Activated T-cell treated with anti-CD3 and anti-CD28 coated beads, Interleukin-2, amount 50 U/mL, for 24 hours (primary cell): ENCODE measurements at regions not wholly inside any gene's neighbourhood (a gene's known extent, or its start where the extent isn't known, plus 50 kb on each side); places are given as distances from the start of the nearest gene placed in this dataset.
"Not testable (repeated sequence)": the region's sequence is repeated elsewhere in the genome, so short reads cannot be mapped to it uniquely, and the experiment has no call there.

Experiments used
- DNase-seq: peaks from one replicate; pipeline ENCODE4 v3.0.0-alpha.2; 2020
- H3K27ac Mint-ChIP-seq: 2 replicates; pipeline ENCODE4 v1.8.0; 2020; ENCODE audit warnings: mild to moderate bottlenecking, mixed read lengths
- H3K27me3 Mint-ChIP-seq: 2 replicates; pipeline ENCODE4 v1.8.0; 2020; ENCODE audit warnings: mixed read lengths
- H3K36me3 Mint-ChIP-seq: 2 replicates; pipeline ENCODE4 v1.8.0; 2020; ENCODE audit warnings: low read depth, mixed read lengths
- H3K4me1 Mint-ChIP-seq: 2 replicates; pipeline ENCODE4 v1.8.0; 2020; ENCODE audit warnings: low read depth, mixed read lengths
- H3K4me3 Mint-ChIP-seq: 2 replicates; pipeline ENCODE4 v1.8.0; 2020; ENCODE audit warnings: mild to moderate bottlenecking, moderate library complexity, mixed read lengths
- H3K9me3 Mint-ChIP-seq: 2 replicates; pipeline ENCODE4 v1.8.0; 2020; ENCODE audit warnings: mixed read lengths

DNA sequence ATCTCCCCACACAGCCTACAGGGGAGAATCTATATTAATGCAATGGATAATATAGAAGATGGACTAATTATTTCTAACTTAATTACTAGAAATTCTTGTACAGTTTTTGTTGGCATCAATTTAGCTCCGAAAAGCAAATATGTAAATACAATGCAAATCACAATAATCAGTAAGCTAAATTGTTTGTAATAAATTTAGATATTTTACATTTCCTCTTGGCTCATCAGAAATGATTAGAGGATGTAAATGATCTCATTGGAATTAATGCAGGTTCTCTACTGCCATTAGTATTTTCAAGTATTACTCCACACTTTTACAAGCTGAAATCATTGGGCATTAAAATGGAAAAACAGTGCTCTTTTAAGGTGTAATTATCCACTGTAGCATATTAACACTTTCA, 741.8 kb upstream of the MIR17HG start:
- no peak for DNase-seq
- Mint-ChIP-seq H3K4me1 (no peaks in the 10 kb centered on the region), H3K4me3 (no peak overlapping the region), H3K27ac (no peak overlapping the region), H3K27me3 (no peaks in the 10 kb centered on the region), H3K9me3 (peaks cover 4% of the 10 kb centered on the region), H3K36me3 (no peaks in the 10 kb centered on the region)

DNA sequence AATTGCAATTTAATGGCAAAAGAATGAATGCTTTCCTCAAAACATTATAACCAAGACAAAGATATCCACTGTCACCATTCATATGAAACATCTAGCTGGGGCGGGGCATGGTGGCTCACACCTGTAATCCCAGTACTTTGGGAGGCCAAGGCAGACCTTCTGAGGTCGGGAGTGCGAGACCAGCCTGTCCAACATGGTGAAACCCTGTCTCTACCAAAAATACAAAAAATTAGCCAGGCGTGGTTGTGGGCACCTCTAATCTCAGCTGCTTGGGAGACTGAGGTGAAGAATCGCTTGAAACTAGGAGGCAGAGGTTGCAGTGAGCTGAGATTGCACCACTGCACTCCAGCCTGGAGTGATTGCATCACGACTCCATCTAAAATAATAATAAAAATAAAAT, 740.6 kb upstream of the MIR17HG start:
- H3K4me1 Mint-ChIP-seq, H3K36me3 Mint-ChIP-seq, H3K4me3 Mint-ChIP-seq, DNase-seq, H3K27me3 Mint-ChIP-seq, H3K27ac Mint-ChIP-seq, H3K9me3 Mint-ChIP-seq: not testable (repeated sequence)

DNA sequence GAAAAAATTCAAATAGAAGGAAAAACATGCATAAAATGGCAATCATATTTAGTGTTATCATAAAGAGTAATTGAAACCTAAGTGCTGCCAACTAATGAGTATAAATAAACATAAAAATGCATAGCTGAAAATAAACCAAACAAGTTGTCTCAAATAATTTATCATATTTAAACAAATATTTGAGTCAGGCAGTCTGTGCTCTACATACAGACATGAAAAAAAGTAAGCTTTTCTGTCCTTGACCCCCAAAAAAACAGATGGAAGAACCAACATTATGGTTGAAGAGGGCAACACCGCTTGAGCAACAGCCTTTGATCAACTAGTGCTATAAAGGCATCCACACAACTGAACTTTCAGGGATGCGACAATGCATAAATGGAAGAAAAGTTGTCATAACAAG, 735.1 kb upstream of the MIR17HG start:
- no peaks in the 10 kb centered on the region for H3K27me3 Mint-ChIP-seq
- no peak for DNase-seq
- H3K9me3 Mint-ChIP-seq, result no peaks in the 10 kb centered on the region
- H3K4me1 Mint-ChIP-seq, result no peaks in the 10 kb centered on the region
- H3K27ac Mint-ChIP-seq, result no peak overlapping the region
- no peak overlapping the region for H3K4me3 Mint-ChIP-seq
- H3K36me3 Mint-ChIP-seq, result no peaks in the 10 kb centered on the region

DNA sequence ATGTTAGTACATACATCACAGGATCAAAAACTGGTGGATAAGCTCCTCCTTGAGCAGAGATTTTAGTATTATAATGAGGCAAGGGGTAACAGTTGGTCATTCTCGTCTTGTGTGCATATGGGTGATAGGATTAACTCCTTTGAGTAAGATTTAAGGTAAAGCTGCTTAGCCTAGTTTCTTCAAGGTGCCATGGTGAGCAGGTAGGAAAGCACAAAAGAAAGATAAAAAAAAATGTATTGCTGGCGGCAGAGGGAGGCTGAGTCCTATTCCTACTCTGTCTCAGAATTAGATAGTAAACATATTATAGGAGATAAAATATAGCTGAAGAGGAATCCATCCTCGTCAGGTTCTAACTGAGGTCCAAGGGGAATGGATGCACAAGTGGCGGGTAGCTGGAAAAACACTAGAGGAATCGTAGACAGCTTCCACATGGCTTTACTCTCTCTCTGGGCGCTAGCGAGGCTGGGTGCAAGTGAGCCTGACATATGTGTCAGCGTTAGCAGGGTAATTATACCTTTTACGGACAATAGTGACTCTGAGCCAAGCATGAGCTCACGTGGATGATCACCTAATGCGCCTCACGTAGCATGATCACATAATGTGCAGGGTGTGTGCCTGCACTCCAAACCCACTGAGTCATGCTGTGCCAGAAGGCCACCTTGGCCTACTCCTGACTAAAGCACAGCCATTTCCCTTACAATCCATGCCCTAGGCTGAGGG, 734.3 kb upstream of the MIR17HG start:
- H3K27me3 Mint-ChIP-seq, result no peaks in the 10 kb centered on the region
- H3K36me3 Mint-ChIP-seq, result no peaks in the 10 kb centered on the region
- no peaks in the 10 kb centered on the region for H3K4me1 Mint-ChIP-seq
- no peak overlapping the region for H3K4me3 Mint-ChIP-seq
- no peaks in the 10 kb centered on the region for H3K9me3 Mint-ChIP-seq
- no peak for DNase-seq
- no peak overlapping the region for H3K27ac Mint-ChIP-seq

DNA sequence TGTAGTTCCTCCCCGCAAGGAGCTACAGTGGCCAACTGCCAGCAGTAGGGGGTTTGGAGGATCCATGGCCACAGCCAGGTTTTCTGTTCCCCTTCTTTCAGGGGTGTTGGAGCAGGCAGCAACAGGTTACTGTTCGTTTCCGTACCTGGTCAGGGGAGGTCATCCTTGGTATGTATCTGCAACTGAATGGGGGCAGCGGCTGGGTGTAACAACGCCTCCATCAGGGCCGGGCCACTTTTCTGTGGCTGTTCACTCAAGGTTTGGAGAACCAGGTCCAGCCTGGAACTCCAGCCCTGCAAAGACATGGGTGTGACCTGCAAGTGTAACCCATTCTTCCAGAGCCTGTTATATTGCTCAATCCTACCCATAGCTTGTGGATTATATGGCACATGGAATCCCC, 732.3 kb upstream of the MIR17HG start:
- no peaks in the 10 kb centered on the region for H3K27me3 Mint-ChIP-seq
- no peak overlapping the region for H3K4me3 Mint-ChIP-seq
- H3K27ac Mint-ChIP-seq, result no peak overlapping the region
- H3K36me3 Mint-ChIP-seq, result no peaks in the 10 kb centered on the region
- H3K9me3 Mint-ChIP-seq, result no peaks in the 10 kb centered on the region
- no peaks in the 10 kb centered on the region for H3K4me1 Mint-ChIP-seq
- no peak for DNase-seq

DNA sequence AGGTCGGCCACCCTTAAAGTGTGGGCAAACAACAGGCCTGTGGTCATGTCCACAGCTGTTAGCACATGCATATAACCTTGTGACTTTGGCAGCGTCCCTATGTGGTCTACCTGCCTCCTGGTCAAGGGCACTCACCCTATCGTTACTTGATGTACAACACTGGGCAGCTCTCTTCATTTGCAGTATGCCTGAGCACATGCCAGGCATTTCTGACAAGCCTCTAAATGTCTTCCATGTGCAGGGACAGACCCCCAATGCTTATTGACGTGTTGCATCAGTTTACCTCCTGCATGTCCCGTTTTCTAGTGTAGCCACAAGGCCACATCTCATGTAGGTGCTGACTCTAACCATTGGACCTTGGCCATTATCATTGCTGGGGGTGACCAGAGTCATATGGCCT, 731.7 kb upstream of the MIR17HG start:
- Mint-ChIP-seq H3K27me3 (no peaks in the 10 kb centered on the region), H3K4me1 (no peaks in the 10 kb centered on the region), H3K4me3 (no peak overlapping the region), H3K9me3 (no peaks in the 10 kb centered on the region), H3K27ac (no peak overlapping the region), H3K36me3 (no peaks in the 10 kb centered on the region)
- no peak for DNase-seq

DNA sequence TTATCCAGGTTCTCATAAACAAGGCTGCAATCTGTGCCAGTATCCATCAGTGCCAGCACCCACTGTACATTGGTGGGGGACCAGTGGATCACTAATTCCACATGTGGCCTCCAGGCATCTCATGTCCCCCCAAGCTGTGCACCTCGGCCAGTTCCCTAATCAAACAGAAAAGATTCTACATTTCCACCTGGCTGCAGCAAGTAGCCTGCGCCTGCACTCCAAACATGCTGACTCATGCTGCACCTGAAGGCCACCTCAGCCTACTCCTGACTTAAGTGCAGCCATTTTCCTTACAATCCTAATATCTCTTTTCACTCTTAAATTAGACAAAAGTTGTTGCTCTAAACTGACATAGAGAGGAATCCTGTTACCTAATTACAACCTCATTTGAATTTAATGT, 729.4 kb upstream of the MIR17HG start:
- DNase-seq, result no peak
- Mint-ChIP-seq H3K4me3 (no peak overlapping the region), H3K4me1 (no peaks in the 10 kb centered on the region), H3K27ac (no peak overlapping the region), H3K27me3 (no peaks in the 10 kb centered on the region), H3K9me3 (no peaks in the 10 kb centered on the region), H3K36me3 (no peaks in the 10 kb centered on the region)

DNA sequence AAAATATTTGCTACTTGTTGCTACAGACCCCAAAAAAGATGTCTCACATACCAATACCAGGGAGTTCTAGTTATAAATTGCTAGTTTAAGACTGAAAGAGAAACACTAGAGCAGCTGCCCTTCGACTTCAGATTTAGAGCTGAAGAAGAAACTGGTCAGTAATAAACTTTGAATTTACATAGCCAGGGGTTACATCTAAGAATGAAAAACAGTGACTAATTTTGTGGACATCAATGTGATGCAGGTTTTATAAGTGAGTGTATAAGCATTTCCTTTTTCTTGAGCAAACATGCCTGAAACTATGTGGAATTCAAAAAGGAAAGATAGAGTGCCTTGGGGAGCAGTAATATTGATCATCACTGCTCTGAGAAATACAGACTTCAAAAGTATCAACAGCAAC, 724.9 kb upstream of the MIR17HG start:
- H3K27me3 Mint-ChIP-seq, result no peaks in the 10 kb centered on the region
- no peak overlapping the region for H3K4me3 Mint-ChIP-seq
- no peaks in the 10 kb centered on the region for H3K36me3 Mint-ChIP-seq
- no peak overlapping the region for H3K27ac Mint-ChIP-seq
- peaks cover 4% of the 10 kb centered on the region for H3K9me3 Mint-ChIP-seq
- no peak for DNase-seq
- no peaks in the 10 kb centered on the region for H3K4me1 Mint-ChIP-seq

DNA sequence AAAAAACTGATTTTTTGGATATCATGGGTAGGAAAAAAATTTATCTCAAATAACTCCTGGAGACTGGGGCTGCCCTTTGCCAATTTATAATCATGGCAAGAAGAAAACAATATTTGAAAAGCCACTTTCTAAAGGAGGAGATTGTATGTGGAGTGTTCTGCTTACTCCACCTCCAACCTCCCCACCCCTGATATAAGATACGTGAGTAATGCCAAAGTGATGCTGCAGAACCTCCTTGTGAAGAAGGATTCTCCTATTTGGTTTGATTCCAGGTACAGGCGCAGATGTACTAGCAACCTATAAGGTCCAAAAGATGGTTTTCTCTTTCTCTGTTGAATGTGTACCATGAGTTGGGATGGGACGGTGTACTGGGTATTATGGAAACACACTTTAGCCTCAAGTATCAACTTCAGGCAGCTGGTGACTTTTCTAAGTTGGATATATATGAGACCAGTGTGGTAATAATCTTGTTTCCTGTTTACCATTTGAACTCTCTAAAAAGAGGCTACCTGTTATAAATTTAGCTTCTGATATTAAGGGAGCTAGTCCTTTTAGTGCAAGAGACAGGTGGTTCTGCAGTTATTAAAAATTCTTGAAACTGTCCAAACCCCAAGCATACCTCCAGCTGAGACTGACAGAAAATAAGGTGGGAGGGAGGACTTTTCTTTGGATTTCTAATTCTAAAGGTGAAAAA, 724.0 kb upstream of the MIR17HG start:
- H3K4me3 Mint-ChIP-seq, result no peak overlapping the region
- no peaks in the 10 kb centered on the region for H3K27me3 Mint-ChIP-seq
- H3K27ac Mint-ChIP-seq, result no peak overlapping the region
- peaks cover 4% of the 10 kb centered on the region for H3K9me3 Mint-ChIP-seq
- H3K4me1 Mint-ChIP-seq, result no peaks in the 10 kb centered on the region
- H3K36me3 Mint-ChIP-seq, result no peaks in the 10 kb centered on the region
- DNase-seq, result no peak

DNA sequence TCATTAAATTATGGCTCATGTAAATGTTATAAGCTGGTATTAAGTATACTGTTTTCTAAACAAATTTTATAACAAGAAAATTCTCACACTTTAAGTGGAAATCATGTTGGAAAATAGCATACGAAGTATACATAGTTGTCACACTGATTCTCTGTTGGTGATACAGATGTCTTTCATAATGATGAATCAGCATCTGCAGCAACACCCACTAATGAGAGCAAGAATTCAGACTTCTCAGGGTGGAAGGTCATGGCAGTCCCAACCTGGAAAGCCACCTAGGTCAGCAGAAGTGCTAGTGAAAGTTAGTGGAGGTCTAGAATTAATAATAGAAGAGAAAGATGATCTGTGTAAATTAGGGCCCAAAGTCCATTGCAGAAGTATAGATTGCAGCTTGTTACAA, 719.7 kb upstream of the MIR17HG start:
- Mint-ChIP-seq H3K27ac (no peak overlapping the region), H3K9me3 (peaks cover 4% of the 10 kb centered on the region), H3K36me3 (no peaks in the 10 kb centered on the region), H3K4me1 (no peaks in the 10 kb centered on the region), H3K27me3 (no peaks in the 10 kb centered on the region), H3K4me3 (no peak overlapping the region)
- no peak for DNase-seq

DNA sequence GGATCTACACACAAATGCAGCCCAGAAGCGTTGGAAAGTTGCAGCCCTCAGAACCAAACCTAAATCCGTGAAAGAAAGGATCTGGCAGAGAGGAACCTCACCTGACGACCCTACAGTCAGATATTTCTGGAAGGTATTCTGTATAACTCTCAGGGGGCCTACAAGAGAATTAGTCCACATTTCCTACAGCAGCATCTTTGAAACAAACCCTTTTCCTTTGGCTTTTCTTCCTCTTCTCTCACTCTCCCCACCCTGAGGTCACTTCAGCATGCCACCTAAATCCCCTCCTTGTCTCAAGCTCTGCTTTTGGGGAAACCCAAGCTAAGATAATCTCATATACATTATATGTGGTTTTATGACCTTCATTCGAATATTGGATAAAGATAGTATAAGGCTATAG, 719.0 kb upstream of the MIR17HG start:
- no peak for DNase-seq
- Mint-ChIP-seq H3K36me3 (no peaks in the 10 kb centered on the region), H3K9me3 (peaks cover 4% of the 10 kb centered on the region), H3K27ac (no peak overlapping the region), H3K4me1 (no peaks in the 10 kb centered on the region), H3K27me3 (no peaks in the 10 kb centered on the region), H3K4me3 (no peak overlapping the region)

DNA sequence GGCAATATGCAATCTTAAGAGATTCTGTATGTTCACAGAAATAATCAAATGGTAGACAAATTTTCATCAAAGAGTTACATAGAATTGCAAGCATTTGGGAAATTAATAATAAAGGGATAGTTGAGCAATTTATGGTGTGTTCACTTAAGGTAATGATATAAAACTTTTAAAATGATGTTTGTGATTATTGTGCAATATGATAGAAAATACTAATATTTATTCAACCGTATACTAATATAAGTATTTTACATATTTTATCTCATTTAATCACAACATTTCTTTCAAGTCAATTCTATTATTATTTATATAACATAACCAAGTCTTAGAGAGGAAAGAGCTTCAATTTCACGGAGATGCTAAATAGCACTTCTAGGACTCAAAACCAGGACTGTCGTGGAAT, 716.8 kb upstream of the MIR17HG start:
- H3K36me3 Mint-ChIP-seq, result no peaks in the 10 kb centered on the region

DNA sequence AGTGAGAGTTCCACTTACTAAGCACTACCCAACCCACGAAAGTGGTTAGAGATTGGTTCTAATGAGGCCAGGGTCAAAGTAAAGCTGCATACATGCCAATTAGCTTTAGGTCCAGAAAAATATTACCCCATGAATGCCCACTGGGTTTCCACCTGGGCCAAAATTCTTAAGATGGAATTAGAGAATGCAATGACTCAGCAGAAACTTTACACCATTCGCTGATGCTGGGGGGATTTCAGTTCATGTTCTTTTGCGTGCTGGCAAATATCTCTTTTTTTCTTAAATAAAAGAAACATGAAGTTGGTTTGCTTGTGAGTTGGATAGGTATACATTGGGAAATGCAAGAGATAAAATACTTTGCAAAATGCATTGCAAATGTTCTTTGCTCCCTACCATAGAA, 715.3 kb upstream of the MIR17HG start:
- Mint-ChIP-seq H3K4me3 (no peak overlapping the region), H3K27me3 (no peaks in the 10 kb centered on the region), H3K36me3 (no peaks in the 10 kb centered on the region), H3K4me1 (no peaks in the 10 kb centered on the region), H3K27ac (no peak overlapping the region), H3K9me3 (no peaks in the 10 kb centered on the region)
- DNase-seq, result no peak

More for the DNA sequence above, 716.8 kb upstream of the MIR17HG start:
- Mint-ChIP-seq H3K27ac (no peak overlapping the region), H3K4me3 (no peak overlapping the region), H3K9me3 (no peaks in the 10 kb centered on the region), H3K27me3 (no peaks in the 10 kb centered on the region), H3K4me1 (no peaks in the 10 kb centered on the region)
- no peak for DNase-seq

DNA sequence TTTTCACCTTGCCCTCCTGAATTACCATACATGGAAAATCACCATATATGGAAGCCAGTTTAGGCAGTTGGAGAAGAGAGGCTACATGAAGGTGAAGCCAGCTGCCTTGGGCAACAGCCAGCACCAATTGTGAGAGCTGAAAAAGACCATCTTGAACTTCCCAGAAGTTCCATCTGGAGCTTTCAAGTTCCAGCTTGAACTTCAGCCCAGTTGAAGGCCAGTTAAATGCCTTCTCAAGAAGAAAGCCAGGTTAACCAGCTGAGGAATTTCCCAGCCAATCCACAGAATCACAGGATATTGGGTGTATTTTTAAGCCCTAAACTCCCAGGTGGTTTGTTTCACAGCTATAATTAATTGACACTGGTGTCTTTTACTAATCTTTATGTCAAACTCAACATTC, 713.6 kb upstream of the MIR17HG start:
- no peak for DNase-seq
- H3K27ac Mint-ChIP-seq, result no peak overlapping the region
- no peak overlapping the region for H3K4me3 Mint-ChIP-seq
- no peaks in the 10 kb centered on the region for H3K9me3 Mint-ChIP-seq
- H3K27me3 Mint-ChIP-seq, result no peaks in the 10 kb centered on the region
- no peaks in the 10 kb centered on the region for H3K4me1 Mint-ChIP-seq
- no peaks in the 10 kb centered on the region for H3K36me3 Mint-ChIP-seq

DNA sequence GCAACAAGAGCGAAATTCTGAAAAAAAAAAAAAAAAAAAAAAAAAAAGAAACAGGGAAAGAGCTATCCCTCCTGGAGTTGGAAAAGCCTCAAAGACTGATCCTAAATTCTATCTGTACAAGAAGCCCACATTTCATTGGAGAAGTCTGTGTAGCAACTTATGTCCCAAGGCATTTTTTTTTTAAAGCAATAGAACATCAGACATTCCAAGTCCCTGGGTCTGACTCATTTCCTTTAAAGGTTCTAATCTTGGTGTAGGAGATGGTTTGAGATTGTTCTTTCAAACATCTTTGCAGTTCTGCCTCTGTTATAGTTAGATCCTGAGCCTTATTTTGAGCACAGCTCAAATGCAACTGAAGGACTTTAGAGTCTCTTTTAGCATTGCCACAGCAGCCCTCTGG, 706.5 kb upstream of the MIR17HG start:
- H3K4me3 Mint-ChIP-seq, result no peak overlapping the region
- H3K4me1 Mint-ChIP-seq, result no peaks in the 10 kb centered on the region
- peaks cover 20% of the 10 kb centered on the region for H3K9me3 Mint-ChIP-seq
- no peaks in the 10 kb centered on the region for H3K36me3 Mint-ChIP-seq
- no peak for DNase-seq
- no peaks in the 10 kb centered on the region for H3K27me3 Mint-ChIP-seq
- no peak overlapping the region for H3K27ac Mint-ChIP-seq
